SK-N-SH treated with all-trans-retinoic acid at 6 μM for 48 hours (cell line): ENCODE measurements at regions not wholly inside any gene's neighbourhood (a gene's known extent, or its start where the extent isn't known, plus 50 kb on each side); places are given as distances from the start of the nearest gene placed in this dataset.

ENCODE experiments used
- CSRNP3 ChIP-seq: fragments of 250-450 bp; sonication (Bioruptor Pico); IDR thresholded peaks from 2 replicates; pipeline ENCODE4 v1.5.1; 2021; ENCODE audit warnings: mild to moderate bottlenecking, moderate library complexity
- ISL1 ChIP-seq: fragments of 250-450 bp; sonication (Bioruptor Pico); IDR thresholded peaks from 2 replicates; pipeline ENCODE4 v2.1.2; 2022; ENCODE audit warnings: mild to moderate bottlenecking, moderate library complexity
- PATZ1 ChIP-seq: fragments of 250-450 bp; sonication (Bioruptor Pico); IDR thresholded peaks from 2 replicates; pipeline ENCODE4 v1.8.0; 2020; ENCODE audit warnings: mild to moderate bottlenecking, moderate library complexity, borderline replicate concordance
- TCF4 ChIP-seq: fragments of 250-450 bp; sonication (Bioruptor Pico); IDR thresholded peaks from 2 replicates; pipeline ENCODE4 v1.8.0; 2021; ENCODE audit warnings: mild to moderate bottlenecking, moderate library complexity, borderline replicate concordance
- ZC3H10 ChIP-seq: fragments of 250-450 bp; sonication (Bioruptor Pico); IDR thresholded peaks from 2 replicates; pipeline ENCODE4 v1.5.1; 2021; ENCODE audit warnings: mild to moderate bottlenecking, moderate library complexity
- ZNF565 ChIP-seq: fragments of 450-650 bp; formaldehyde crosslinking; conservative IDR thresholded peaks from 2 replicates; pipeline ENCODE4 v1.5.0; 2020; ENCODE audit warnings: low read depth, mild to moderate bottlenecking, moderate library complexity
- ZNF70 ChIP-seq: fragments of 450-650 bp; formaldehyde crosslinking; IDR thresholded peaks from 2 replicates; pipeline ENCODE4 v1.5.0; 2020; ENCODE audit warnings: mild to moderate bottlenecking, moderate library complexity

DNA sequence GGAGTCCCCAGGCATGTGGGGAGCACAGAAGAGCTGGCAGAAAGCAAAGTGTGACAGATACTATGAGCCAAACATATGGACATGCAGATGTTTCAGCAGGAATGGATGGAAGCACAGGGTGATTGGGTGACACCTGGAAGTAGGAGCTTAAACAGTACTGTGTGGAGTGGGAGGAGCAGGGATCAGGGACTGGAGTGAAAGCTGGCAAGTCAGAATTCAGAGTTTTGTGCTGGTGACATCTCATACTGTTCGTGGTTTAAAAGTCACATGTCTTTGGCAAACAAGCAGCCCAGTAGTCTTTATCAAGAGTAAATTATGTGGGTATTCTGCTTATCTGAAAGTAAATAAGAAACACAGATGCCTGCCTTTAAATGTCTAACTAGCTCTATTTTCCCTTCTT, 408.2 kb downstream of the COG6 start:
- TF ChIP-seq CSRNP3, result no peak
- TF ChIP-seq TCF4 (CRISPR knock-in tag), result no peak
- no peak for TF ChIP-seq ISL1 (CRISPR knock-in tag)
- TF ChIP-seq ZNF565 (CRISPR knock-in tag), result no peak
- TF ChIP-seq ZNF70 (CRISPR knock-in tag), result no peak
- no peak for TF ChIP-seq ZC3H10 (CRISPR knock-in tag)
- TF ChIP-seq PATZ1 (CRISPR knock-in tag), result no peak
